PC-3 (cell line): ENCODE measurements at regions not wholly inside any gene's neighbourhood (a gene's known extent, or its start where the extent isn't known, plus 50 kb on each side); places are given as distances from the start of the nearest gene placed in this dataset.

Experiments used
- EZH2 ChIP-seq: fragments of 300-600 bp; sonication (generic); IDR thresholded peaks from one replicate; pipeline ENCODE4 v1.6.1; 2017; ENCODE audit warnings: antibody characterized with exemption, mild to moderate bottlenecking, low read length; ENCODE audit not compliant: unreplicated experiment
- EZH2phosphoT487 ChIP-seq: fragments of 300-600 bp; sonication (generic); IDR thresholded peaks from 2 replicates; pipeline ENCODE4 v1.6.1; 2018; ENCODE audit warnings: mild to moderate bottlenecking, antibody characterized with exemption, low read length, borderline replicate concordance
- TF ChIP-seq, protein P1 (sequence below): fragments of 300-600 bp; sonication (generic); conservative IDR thresholded peaks from 2 replicates; pipeline ENCODE4 v1.5.1; 2017; ENCODE audit warnings: antibody characterized with exemption, low read depth, mild to moderate bottlenecking, low read length

DNA sequence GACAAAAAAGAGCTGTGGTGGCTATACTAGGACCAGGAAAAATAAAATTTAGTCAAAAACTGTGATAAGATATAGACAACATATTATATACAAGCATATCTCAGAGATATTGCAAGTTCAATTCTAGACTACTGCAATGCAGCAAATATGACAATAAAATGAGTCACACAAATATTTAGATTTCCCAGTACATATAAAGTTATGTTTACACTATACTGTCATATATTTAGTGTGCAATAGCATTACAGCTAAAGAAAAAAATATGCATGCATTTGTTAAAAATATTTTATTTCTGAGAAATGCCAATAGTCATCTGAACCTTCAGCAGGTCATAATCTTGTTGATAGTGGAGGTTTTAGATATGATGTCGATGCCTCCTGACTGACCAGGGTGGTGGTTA lies 72.1 kb downstream of the AKR1C4 start:
- TF ChIP-seq, protein P1, sequence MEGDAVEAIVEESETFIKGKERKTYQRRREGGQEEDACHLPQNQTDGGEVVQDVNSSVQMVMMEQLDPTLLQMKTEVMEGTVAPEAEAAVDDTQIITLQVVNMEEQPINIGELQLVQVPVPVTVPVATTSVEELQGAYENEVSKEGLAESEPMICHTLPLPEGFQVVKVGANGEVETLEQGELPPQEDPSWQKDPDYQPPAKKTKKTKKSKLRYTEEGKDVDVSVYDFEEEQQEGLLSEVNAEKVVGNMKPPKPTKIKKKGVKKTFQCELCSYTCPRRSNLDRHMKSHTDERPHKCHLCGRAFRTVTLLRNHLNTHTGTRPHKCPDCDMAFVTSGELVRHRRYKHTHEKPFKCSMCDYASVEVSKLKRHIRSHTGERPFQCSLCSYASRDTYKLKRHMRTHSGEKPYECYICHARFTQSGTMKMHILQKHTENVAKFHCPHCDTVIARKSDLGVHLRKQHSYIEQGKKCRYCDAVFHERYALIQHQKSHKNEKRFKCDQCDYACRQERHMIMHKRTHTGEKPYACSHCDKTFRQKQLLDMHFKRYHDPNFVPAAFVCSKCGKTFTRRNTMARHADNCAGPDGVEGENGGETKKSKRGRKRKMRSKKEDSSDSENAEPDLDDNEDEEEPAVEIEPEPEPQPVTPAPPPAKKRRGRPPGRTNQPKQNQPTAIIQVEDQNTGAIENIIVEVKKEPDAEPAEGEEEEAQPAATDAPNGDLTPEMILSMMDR: no peak
- TF ChIP-seq EZH2 (no peak), EZH2phosphoT487 (no peak)
